Myocyte (in vitro differentiated cells): ENCODE measurements at regions not wholly inside any gene's neighbourhood (a gene's known extent, or its start where the extent isn't known, plus 50 kb on each side); places are given as distances from the start of the nearest gene placed in this dataset.

Experiments used
- DNase-seq: peaks from one replicate; pipeline ENCODE4 v3.0.0-alpha.2; 2012; ENCODE audit warnings: low read depth

- no peak for DNase-seq
Measured at GRCh38 chr11:70646272-70647049, 248.1 kb downstream of the CTTN start.

DNA sequence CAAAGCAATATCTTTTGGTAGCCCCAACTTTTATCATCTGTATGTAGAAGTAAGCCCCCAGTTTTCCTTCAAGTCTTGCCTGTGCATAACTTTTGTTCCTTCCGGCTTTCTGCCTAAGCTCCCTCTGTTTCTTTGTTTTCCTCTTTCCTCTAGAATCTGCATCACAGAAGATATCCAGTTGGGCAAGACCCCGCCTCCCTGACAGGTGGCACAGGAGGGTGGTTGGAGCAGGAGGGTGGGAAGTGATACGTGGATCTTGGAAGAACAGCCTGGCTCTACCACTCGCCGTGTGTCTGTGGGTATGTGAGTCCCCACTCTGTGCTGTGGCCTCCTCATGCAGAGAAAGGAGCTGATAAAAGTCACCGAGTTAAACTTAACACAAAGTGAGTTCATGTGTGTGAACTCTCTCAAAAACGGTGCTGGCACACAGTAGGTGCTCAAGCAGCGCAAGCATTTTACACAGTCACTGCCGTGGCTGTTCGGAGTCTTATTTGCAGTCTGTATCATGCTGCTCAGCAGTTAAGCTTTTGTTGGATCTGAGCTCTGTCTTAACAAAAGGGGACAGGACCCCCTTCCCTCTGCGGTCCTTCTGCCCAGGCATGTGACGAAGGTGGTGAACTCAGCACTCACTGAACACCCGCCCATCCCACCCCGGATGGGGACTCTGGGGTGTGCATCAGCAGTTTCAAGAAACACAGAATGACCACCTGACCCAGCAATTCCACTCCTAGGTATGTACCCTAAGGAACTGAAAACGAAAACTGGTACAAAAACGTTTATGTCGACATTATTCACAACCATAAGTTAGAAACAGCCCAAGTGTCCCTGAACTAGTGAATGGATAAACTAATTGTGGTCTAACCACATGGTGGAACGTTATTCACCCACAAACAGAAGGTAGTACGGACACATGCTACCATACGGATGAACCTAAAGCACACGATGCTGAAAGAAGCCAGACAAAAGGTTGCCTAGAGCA, 249.1 kb downstream of the CTTN start:
- DNase-seq, result no peak

- DNase-seq, result peak; percentile 83
Measured at GRCh38 chr11:70650075-70650909, 252.0 kb downstream of the CTTN start.

DNA sequence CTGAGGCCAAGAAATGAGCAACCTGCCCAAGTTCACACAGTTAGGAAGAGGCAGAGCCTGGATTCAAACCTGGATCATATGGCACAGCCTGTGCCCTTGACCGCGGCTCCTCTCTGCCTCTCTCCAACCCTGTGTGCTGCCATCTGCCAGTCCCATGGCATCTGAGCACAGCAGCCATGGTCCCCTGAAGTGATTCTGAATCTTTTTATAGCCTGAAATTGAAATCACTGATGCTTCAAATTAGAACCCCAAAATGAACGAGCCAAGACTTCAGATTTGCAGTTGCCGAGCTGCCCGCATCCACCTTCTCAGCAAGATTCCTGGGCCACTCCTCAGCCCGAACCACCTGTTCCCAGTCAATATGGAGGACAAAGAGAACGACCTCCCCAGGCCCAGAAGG, 252.7 kb downstream of the CTTN start:
- DNase-seq, result no peak

GRCh38 chr11:70654016-70654415, 255.7 kb downstream of the CTTN start:
- DNase-seq, result no peak

DNA sequence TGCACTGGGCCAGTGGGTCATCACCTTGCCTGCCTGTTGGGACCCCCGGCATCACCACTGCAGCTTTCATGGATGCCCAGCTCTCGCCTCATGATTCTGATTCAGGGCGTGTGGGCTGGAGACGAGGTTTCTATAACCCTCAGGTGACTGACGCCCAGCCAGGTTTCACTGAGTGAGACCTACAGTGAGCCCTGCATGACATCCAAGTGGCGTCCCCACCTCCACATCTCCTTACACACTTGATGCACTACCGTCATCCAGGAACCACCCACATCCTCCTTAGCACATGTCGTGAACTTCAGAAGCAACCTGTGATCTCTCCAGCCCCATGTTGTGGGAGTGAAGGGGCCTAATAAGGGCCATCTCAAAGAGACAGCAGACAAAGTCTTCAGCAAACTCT, 257.5 kb downstream of the CTTN start:
- DNase-seq, result no peak

DNA sequence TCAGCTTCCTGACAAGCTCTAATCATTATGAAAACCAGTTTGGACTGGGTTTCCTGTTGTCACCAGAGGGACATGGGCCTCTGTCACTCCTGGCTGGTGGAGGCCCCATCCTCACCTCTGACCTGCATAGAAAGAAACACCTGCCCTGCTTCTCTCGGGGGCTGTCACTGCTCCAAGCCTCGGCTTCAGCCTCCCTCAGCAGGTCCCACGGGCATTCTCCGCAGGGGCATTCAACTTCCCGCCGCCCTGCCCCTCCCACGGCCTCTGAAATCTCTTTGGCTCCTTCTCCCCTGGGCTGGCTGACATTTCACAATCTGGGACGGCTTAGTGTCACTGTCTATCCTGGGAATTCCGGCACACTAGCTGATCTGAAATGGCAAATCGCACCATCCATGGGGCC, 257.9 kb downstream of the CTTN start:
- DNase-seq, result no peak

- DNase-seq, result peak; percentile 22
Measured at GRCh38 chr11:70660059-70660888, 261.9 kb downstream of the CTTN start.

- no peak for DNase-seq
Measured at GRCh38 chr11:70660889-70661197, 262.5 kb downstream of the CTTN start.

DNA sequence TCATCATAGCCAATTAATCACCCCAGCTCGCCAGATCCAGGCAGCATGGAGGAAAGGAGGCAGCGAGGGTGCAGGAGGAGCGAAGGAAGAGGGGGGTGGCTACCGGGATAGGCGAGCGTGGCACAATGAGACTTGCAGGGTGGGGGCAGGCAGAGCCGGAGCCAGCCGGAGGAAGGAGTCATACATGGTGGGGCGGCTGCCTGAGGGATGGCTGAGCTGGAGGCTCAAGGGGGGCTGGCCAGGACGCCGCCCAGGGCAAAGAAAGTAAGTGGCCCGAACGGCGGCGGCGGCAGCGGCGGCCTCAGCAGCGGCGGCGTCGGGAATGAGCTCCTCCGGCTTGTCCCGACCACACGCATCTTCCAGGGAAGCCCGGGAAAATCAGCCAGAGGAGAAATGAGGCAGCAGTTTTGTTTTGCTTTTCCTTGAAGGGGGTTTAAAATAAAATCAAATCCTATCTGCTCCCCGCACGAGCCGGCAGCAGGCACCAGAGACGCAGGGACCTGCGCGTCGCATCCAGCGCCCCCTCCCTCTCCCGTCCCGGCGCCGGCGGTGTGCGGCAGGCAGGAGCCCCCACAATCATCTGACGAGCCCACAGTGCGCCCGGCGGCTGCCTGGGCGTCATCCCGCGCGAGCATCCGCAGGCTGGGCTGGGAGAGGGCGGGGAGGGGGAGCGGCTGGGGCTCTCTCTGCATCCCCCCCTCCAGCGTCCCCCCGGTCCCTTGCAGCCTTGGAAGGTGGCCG, 263.6 kb downstream of the CTTN start:
- no peak for DNase-seq

GRCh38 chr11:70662691-70663098, 264.4 kb downstream of the CTTN start:
- no peak for DNase-seq

DNA sequence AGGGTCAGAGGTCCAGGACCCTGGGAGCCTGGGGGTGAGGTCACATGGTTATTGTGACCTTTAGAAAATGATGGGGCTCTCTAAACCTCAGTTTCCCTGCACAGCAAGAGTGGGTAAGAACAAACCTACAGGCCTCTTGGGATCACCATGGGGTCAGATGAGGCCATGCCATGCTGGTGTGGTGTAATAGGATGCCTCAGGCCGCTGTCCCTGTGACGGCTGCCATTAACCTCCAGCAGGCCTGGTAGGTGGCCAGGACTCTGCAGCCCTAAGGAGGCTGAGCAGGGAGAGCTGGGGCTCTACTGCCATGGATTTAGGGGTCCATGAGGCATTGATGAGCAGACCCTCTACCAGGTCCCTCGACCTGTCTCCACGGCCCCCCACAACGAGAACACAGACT, 265.5 kb downstream of the CTTN start:
- DNase-seq, result peak; percentile 9

- no peak for DNase-seq
Measured at GRCh38 chr11:70666311-70666710, 268.0 kb downstream of the CTTN start.

GRCh38 chr11:70667767-70668166, 269.4 kb downstream of the CTTN start:
- no peak for DNase-seq

DNA sequence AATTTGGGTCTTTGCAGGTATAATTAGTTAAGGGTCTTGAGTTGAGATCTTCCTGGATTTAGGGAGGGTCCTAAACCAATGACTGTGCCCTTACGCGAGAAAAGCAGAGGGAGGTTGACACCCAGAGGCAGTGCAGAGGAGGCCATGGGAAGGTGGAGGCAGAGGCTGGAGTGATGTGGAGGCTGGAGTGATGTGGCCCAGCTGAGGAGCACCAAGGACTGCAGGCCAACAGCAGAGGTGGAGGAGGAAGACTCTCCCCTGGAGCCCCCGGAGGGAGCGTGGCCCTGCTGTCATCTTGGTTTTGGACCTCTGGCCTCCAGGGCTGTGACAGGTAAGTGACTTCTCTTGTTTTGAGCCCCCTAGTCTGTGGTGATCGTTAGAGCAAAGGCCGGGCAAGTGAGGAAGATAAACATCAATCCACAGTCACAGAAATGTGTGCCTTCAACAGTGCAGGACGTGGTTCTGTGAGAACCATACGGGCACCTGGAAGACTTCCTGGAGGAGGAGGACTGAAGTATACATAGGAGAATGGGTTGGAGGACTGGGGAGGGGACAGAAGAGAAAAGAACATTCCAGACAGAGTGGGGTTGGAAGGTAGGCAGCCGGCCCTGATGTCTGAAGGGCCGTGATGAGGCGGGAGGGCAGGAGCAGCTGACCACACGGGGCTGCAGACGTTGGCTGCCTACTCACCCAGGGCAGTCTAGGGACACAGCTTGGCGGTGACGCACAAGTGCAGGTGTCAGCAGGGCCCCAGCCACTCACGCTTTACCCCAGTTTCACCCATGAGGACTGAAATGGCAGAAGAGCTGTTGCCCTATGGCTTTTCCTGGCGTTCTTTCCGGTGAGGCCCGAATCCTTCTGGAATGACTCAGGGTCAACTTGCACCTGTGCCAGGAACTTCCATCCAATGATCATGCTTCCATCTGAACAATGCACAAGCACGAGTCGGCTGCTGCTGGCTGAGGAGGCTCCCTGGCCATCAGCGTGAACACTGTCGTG, 270.2 kb downstream of the CTTN start:
- DNase-seq, result peak; percentile 8

- DNase-seq, result no peak
Measured at GRCh38 chr11:70669281-70669680, 271.0 kb downstream of the CTTN start.

DNA sequence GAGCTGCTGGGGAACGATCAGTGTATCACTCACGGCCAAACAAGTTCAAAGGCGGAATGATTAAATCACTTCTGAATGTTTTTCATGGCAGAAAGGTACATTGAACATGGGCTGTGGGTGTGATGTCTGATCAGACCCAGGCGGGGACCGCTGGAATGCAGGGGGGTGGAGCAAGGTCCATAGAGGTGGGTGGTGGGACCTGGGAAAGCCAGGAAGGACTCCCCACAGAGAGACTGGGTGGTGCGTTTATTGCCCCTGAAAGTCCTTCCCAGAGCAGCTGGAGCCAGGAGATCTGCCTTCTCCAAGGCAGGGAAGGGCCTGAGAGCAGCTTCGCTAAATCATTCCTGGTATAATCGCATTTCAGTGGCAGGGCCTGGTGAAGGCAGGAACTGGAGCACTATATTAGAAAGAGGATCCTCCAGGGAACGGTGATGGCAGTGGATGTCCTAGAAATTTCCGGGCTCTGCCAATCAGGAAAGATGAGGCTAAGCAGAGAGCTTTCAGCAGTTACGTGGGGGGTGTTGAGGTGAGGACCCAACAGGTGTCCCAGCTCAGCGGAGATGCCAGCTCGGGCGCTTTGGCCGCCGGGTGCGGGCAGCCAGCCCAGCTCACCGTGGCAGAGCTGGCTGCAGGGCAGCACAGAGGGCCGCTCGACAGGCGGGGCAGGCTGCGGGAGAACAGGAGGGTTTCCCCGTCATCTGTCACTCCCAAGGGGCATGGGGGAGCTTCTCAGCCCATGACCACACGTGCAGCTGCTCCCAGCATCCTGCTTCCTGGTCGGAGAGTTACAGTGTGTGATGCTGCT, 271.7 kb downstream of the CTTN start:
- peak; percentile 22 for DNase-seq

DNA sequence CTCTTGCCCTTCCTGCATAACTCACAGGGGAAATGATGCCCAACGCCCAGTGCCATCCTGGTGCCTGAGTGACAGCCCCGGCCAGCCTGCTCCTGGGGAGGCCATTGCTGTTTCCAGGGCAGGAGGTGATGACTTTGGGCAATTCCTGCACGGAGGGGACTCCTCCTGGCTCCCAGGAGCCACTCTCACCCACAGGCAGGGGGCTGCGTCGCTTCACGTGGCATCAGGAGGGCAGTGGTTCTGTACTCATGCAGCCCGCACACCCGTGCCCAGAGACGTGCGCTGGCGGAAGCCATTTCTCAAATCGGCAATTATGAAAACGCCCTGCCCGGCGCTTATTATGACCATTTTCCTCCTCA, 272.3 kb downstream of the CTTN start:
- no peak for DNase-seq
